OCI-LY3 (cell line): ENCODE measurements at regions not wholly inside any gene's neighbourhood (a gene's known extent, or its start where the extent isn't known, plus 50 kb on each side); places are given as distances from the start of the nearest gene placed in this dataset.

Experiments
- H2AFZ ChIP-seq: fragments of 200-600, 300-600 bp; shearing (Covaris generic); 2 replicates; pipeline ENCODE4 v1.6.0; 2014; ENCODE audit warnings: antibody characterized with exemption, low read depth, low read length
- H3K27ac ChIP-seq: fragments of 200-600, 300-600 bp; sonication (generic); 2 replicates; pipeline ENCODE4 v1.5.1; 2014; ENCODE audit warnings: mild to moderate bottlenecking, low read length, moderate library complexity, mixed read lengths
- H3K27me3 ChIP-seq: fragments of 200-600, 300-600 bp; sonication (generic); 2 replicates; pipeline ENCODE4 v1.6.1; 2014; ENCODE audit warnings: low read depth, low read length, mixed read lengths
- H3K36me3 ChIP-seq: fragments of 200-600, 300-600 bp; sonication (generic); replicated peaks from 2 replicates; pipeline ENCODE3; 2014; ENCODE audit warnings: low read depth, low read length, mixed read lengths
- H3K4me1 ChIP-seq: fragments of 300-600, 200-600 bp; sonication (generic); 2 replicates; pipeline ENCODE4 v1.6.1; 2014; ENCODE audit warnings: low read length, mixed read lengths
- H3K4me2 ChIP-seq: fragments of 200-600, 300-600 bp; sonication (generic); 2 replicates; pipeline ENCODE4 v1.6.1; 2014; ENCODE audit warnings: low read length, mixed read lengths
- H3K4me3 ChIP-seq: fragments of 300-600, 200-600 bp; sonication (generic); 2 replicates; pipeline ENCODE4 v1.5.1; 2014; ENCODE audit warnings: antibody characterized with exemption, mild to moderate bottlenecking, low read length, moderate library complexity
- H3K79me2 ChIP-seq: fragments of 300-600, 200-600 bp; shearing (Covaris generic); 2 replicates; pipeline ENCODE4 v1.6.1; 2014; ENCODE audit warnings: mild to moderate bottlenecking, low read length, mixed read lengths
- H3K9ac ChIP-seq: fragments of 300-600, 200-600 bp; shearing (Covaris generic); 2 replicates; pipeline ENCODE4 v1.6.0; 2014; ENCODE audit warnings: mild to moderate bottlenecking, low read length, moderate library complexity
- H3K9me3 ChIP-seq: fragments of 200-600, 300-600 bp; shearing (Covaris generic); 2 replicates; pipeline ENCODE4 v1.6.1; 2014; ENCODE audit warnings: low read length, mixed read lengths; ENCODE audit not compliant: insufficient read depth
- H4K20me1 ChIP-seq: fragments of 200-600, 300-600 bp; sonication (generic); 2 replicates; pipeline ENCODE4 v1.6.1; 2016; ENCODE audit warnings: low read length, mixed read lengths; ENCODE audit not compliant: insufficient read depth
- EZH2phosphoT487 ChIP-seq: fragments of 200-600 bp; shearing (Covaris generic); IDR thresholded peaks from 2 replicates; pipeline ENCODE4 v1.6.1; 2018; ENCODE audit warnings: antibody characterized with exemption, mixed run types, low read depth
- TF ChIP-seq, protein P1 (sequence below): fragments of 200-600, 300-600 bp; sonication (generic); IDR thresholded peaks from 2 replicates; pipeline ENCODE4 v1.5.1; 2014; ENCODE audit warnings: antibody characterized with exemption, low read length, low read depth

DNA sequence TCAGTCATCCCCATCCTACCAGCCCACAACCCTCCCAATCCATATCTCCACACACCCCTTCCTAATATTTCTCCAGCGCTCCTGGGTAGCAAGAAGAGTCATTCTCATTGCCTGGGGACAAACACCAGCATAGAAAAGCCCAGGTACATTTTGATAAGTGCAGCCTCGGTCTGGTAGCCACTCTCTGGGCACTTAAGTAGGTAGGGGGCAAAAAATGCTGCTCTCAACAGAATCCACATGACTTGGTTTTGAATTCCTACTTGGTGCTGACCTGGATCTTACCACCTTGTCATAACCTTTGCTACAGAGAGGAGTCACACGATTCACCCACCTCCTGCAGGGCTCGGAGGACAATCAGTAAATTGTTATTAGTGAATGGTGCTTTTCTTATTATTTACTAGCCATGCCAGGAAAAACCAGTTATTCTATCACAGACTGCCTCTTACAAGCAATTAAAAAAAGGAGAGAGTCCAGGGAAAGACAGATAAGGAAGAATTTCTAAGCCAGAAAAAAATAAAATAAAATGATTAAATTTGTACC lies 249.1 kb downstream of the LY86 start:
- Histone ChIP-seq H3K4me3 (no peak overlapping the region), H3K36me3 (no peaks in the 10 kb centered on the region), H3K4me1 (peaks cover 21% of the 10 kb centered on the region), H2AFZ (no peak overlapping the region), H3K27ac (no peak overlapping the region), H3K4me2 (no peak overlapping the region), H3K27me3 (peaks cover 40% of the 10 kb centered on the region), H3K9ac (no peak overlapping the region), H3K79me2 (no peaks in the 10 kb centered on the region), H4K20me1 (no peaks in the 10 kb centered on the region), H3K9me3 (no peaks in the 10 kb centered on the region)
- no peak for TF ChIP-seq EZH2phosphoT487
- TF ChIP-seq, protein P1, sequence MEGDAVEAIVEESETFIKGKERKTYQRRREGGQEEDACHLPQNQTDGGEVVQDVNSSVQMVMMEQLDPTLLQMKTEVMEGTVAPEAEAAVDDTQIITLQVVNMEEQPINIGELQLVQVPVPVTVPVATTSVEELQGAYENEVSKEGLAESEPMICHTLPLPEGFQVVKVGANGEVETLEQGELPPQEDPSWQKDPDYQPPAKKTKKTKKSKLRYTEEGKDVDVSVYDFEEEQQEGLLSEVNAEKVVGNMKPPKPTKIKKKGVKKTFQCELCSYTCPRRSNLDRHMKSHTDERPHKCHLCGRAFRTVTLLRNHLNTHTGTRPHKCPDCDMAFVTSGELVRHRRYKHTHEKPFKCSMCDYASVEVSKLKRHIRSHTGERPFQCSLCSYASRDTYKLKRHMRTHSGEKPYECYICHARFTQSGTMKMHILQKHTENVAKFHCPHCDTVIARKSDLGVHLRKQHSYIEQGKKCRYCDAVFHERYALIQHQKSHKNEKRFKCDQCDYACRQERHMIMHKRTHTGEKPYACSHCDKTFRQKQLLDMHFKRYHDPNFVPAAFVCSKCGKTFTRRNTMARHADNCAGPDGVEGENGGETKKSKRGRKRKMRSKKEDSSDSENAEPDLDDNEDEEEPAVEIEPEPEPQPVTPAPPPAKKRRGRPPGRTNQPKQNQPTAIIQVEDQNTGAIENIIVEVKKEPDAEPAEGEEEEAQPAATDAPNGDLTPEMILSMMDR = no peak

DNA sequence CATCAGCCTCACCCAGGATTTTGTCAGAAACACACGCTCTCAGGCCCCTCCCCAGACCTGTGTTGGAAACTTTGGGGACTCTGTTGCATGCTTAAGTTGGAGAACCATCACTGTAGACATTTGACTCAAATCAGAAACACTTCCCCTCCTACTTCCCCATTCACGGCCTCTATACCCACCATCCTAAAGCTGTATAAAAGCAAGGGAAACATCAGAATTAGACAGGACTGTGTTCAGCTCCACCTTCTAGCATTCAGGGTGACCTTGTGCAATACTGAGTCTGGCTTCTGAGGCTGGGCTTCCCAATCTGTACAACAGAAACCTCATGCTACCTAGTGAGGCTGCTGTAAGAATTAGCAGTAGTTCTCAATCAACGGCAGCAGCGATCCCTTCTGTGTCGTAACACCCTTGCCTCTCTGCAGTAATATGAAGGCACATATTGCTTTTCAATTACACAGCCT lies 252.3 kb downstream of the LY86 start:
- H3K4me3 ChIP-seq = peak overlapping the region; percentile 47
- H3K27me3 ChIP-seq = peaks cover 42% of the 10 kb centered on the region
- no peaks in the 10 kb centered on the region for H3K36me3 ChIP-seq
- TF ChIP-seq, protein P1 = no peak
- no peak for TF ChIP-seq EZH2phosphoT487
- no peak overlapping the region for H2AFZ ChIP-seq
- H3K9ac ChIP-seq = no peak overlapping the region
- H3K9me3 ChIP-seq = no peaks in the 10 kb centered on the region
- no peaks in the 10 kb centered on the region for H3K79me2 ChIP-seq
- H3K4me2 ChIP-seq = peak overlapping the region; percentile 69
- no peaks in the 10 kb centered on the region for H4K20me1 ChIP-seq
- peaks cover 21% of the 10 kb centered on the region for H3K4me1 ChIP-seq
- 0 out of 2 replicates have a peak overlapping the region, but pooled peaks have one; percentile 0 for H3K27ac ChIP-seq

DNA sequence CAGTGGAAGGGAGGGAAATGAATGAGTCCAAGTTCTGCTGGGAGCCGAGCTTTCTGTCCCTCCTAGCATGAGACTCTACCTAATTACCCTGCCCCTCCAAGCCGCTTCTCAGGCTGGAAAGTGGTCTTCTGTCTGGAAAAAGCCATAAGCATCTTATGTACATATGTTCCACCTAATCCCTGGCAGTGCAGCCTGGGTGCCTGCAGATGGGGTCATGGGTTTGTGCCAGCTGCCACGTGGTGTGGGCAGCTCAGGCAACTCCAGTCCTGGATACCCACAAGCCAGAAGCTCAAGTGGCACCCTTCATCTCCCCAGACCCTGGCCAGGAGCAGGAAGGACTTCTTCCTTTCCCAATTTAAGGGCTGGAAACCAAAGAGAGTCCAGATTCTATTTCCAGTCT lies 253.1 kb downstream of the LY86 start:
- peaks cover 21% of the 10 kb centered on the region for H3K4me1 ChIP-seq
- H3K9me3 ChIP-seq = no peaks in the 10 kb centered on the region
- H3K4me3 ChIP-seq = peak overlapping the region; percentile 44; the same call in 1 of the 2 replicates
- no peaks in the 10 kb centered on the region for H3K36me3 ChIP-seq
- TF ChIP-seq EZH2phosphoT487 = no peak
- TF ChIP-seq, protein P1 = peak; percentile 23
- H3K27ac ChIP-seq = no peak overlapping the region
- H2AFZ ChIP-seq = no peak overlapping the region
- H3K9ac ChIP-seq = no peak overlapping the region
- H3K27me3 ChIP-seq = peaks cover 35% of the 10 kb centered on the region
- no peaks in the 10 kb centered on the region for H4K20me1 ChIP-seq
- H3K4me2 ChIP-seq = peak overlapping the region; percentile 69
- no peaks in the 10 kb centered on the region for H3K79me2 ChIP-seq

DNA sequence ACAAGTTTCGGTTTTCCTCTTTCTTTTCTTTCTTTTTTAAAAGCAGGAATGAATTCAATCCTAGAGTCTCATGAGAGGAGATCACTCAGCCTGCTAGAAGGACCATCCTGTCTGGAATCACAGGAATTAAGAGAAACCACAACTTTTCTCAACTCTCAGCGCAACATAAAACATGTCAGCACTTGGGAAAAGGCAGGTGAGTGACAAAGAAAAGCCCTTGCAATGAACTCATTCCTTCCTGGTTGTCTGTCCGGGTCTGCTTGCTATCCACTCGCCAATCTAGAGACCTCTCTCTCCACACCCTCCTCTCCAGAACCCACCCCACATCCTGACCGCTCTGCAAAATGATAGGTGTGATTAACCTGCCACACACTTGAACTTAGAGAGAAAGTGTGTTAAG lies 253.8 kb downstream of the LY86 start:
- H3K9me3 ChIP-seq = no peaks in the 10 kb centered on the region
- peaks cover 31% of the 10 kb centered on the region for H3K27me3 ChIP-seq
- no peak overlapping the region for H3K4me3 ChIP-seq
- no peaks in the 10 kb centered on the region for H3K36me3 ChIP-seq
- no peak for TF ChIP-seq EZH2phosphoT487
- TF ChIP-seq, protein P1 = no peak
- no peak overlapping the region for H2AFZ ChIP-seq
- no peak overlapping the region for H3K27ac ChIP-seq
- no peak overlapping the region for H3K4me2 ChIP-seq
- no peak overlapping the region for H3K9ac ChIP-seq
- peaks cover 21% of the 10 kb centered on the region for H3K4me1 ChIP-seq
- H4K20me1 ChIP-seq = no peaks in the 10 kb centered on the region
- no peaks in the 10 kb centered on the region for H3K79me2 ChIP-seq
